GM12892 (cell line): ENCODE measurements at regions not wholly inside any gene's neighbourhood (a gene's known extent, or its start where the extent isn't known, plus 50 kb on each side); places are given as distances from the start of the nearest gene placed in this dataset.

Experiments used
- POLR2A ChIP-seq: IDR thresholded peaks from 2 replicates; pipeline ENCODE4 v1.6.1; 2011; ENCODE audit warnings: low read depth, low read length, control low read depth
- POLR2AphosphoS5 ChIP-seq: IDR thresholded peaks from 2 replicates; pipeline ENCODE4 v1.6.1; 2011; ENCODE audit warnings: low read depth, low read length, control low read depth

GRCh38 chr5:167180906-167181305, 1110.5 kb upstream of the WWC1 start:
- TF ChIP-seq POLR2A = no peak
- TF ChIP-seq POLR2AphosphoS5 = no peak
